ENCODE measurements at regions not wholly inside any gene's neighbourhood (a gene's known extent, or its start where the extent isn't known, plus 50 kb on each side); places are given as distances from the start of the nearest gene placed in this dataset. TPM values are rescaled to one million over a fixed set of nuclear protein-coding genes. Genes with fewer than 3 reads are reported as not detected.

Small RNA genes lying in the stretch of these regions (small RNA-seq; reads per million reads assigned to genes)
- gene AC004852.1 (not detected), gene AC009945.1 (not detected), gene RF00012 (not detected), gene RF00019 (not detected)

Measured in hepatocyte (in vitro differentiated cells).